ENCODE measurements at regions not wholly inside any gene's neighbourhood (a gene's known extent, or its start where the extent isn't known, plus 50 kb on each side); places are given as distances from the start of the nearest gene placed in this dataset.
"Not testable (repeated sequence)": the region's sequence is repeated elsewhere in the genome, so short reads cannot be mapped to it uniquely, and the experiment has no call there.

DNA sequence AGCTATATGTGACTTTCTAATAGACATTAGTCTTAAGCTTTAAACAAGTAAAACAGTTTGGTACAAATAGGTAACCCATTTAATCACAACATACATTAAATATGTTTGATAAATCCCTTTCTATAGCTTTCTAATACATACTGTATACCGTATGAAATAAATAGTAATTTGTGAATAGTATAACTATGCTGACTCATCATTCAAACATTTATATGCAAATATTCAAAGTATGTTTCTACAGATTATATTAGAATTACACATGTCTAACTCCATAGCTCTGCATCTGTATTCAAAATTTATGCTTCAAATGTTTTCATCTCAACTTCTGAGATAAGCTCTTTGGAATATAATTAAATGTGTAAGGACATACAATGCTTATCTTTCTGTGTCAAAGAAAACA, 142.7 kb upstream of the ZNF804A start:
- Histone ChIP-seq H3K27ac (ENCODE audit: extremely low read depth, low read depth, low read length) (no peak overlapping the region), H3K27me3 (ENCODE audit: control insufficient read depth in 2 of 2, insufficient read depth in 2 of 2, low read length in 2 of 2) (no peaks in the 10 kb centered on the region), H3K4me1 (replicated peaks in 1 of 2; ENCODE audit: control insufficient read depth in 2 of 2, insufficient read depth in 2 of 2, low read length in 2 of 2) (no peaks in the 10 kb centered on the region), H2AFZ (ENCODE audit: low read depth, low read length) (no peak overlapping the region), H3K4me2 (ENCODE audit: insufficient read depth, low read length) (no peak overlapping the region), H3K9me3 (replicated peaks; ENCODE audit: control insufficient read depth, insufficient read depth, low read depth, low read length) (no peaks in the 10 kb centered on the region), H3K79me2 (ENCODE audit: control insufficient read depth, insufficient read depth, low read length) (no peaks in the 10 kb centered on the region), H3K4me3 (no peak overlapping the region), H3K9me1 (ENCODE audit: control insufficient read depth, insufficient read depth, low read length) (no peaks in the 10 kb centered on the region), H3K9ac (ENCODE audit: insufficient read depth in 1 of 2, low read depth in 2 of 2, low read length in 2 of 2) (no peak overlapping the region), H4K20me1 (replicated peaks; ENCODE audit: control insufficient read depth, insufficient read depth, low read length) (no peaks in the 10 kb centered on the region), H3K36me3 (ENCODE audit: control insufficient read depth, insufficient read depth, low read length) (no peaks in the 10 kb centered on the region)
- no peak for FAIRE-seq
- peak; percentile 75 for TF ChIP-seq C11orf30 (IDR thresholded peaks at IDR 0.05; ENCODE audit: low read depth)
- peak; percentile 91 for TF ChIP-seq ZNF316 (IDR thresholded peaks at IDR 0.05)
- TF ChIP-seq CTBP1 (IDR thresholded peaks at IDR 0.05; ENCODE audit: borderline replicate concordance) = no peak
- TF ChIP-seq ARNT (IDR thresholded peaks at IDR 0.05) = no peak
- no peak for TF ChIP-seq ZNF232 (CRISPR knock-in tag; IDR thresholded peaks at IDR 0.05)
- no peak for TF ChIP-seq ZNF780A (CRISPR knock-in tag; IDR thresholded peaks at IDR 0.05)
- peak; percentile 70; the same call in 1 of the 2 replicates for TF ChIP-seq MAFF (IDR thresholded peaks at IDR 0.05; ENCODE audit: low read length)
- TF ChIP-seq CXXC5 (CRISPR knock-in tag; IDR thresholded peaks at IDR 0.05) = no peak
- TF ChIP-seq E2F4 (CRISPR knock-in tag; IDR thresholded peaks at IDR 0.05; ENCODE audit: low read depth) = no peak
- no peak for TF ChIP-seq ZNF133 (CRISPR knock-in tag; IDR thresholded peaks at IDR 0.05)
- peak; percentile 65 for TF ChIP-seq MAFG (tag; conservative IDR thresholded peaks at IDR 0.05)
- TF ChIP-seq MAFK (IDR thresholded peaks at IDR 0.05; ENCODE audit: low read length) = peak; percentile 78
- ChIA-PET CTCF (ENCODE audit: low intra/inter-chr PET ratio) (no interaction called here), POLR2A (interaction anchor here (0.9 kb wide), 1 partner anchor 14 kb away, joined by 3 read pairs; no protein-coding TSS in a partner anchor)
- 22% methylated on average over 1 of the region's 1 CpG for WGBS (ENCODE audit: insufficient coverage, low coverage, missing lambda C conversion rate)
- in situ Hi-C loops (cut with MboI) = no loop called here
- no peak for ATAC-seq
- intact Hi-C loops (cut with micrococcal nuclease) = no loop called here
- DNase-seq (ENCODE audit: extremely low read depth in 1 of 4, low spot score in 3 of 4) = no peak
- BruUV-seq (replicated peaks) = no TSS peak

GRCh38 chr2:184456693-184457092, 141.6 kb upstream of the ZNF804A start:
- H3K36me3 ChIP-seq (ENCODE audit: control insufficient read depth, insufficient read depth, low read length); H2AFZ ChIP-seq (ENCODE audit: low read depth, low read length); H3K4me1 ChIP-seq (replicated peaks in 1 of 2; ENCODE audit: control insufficient read depth in 2 of 2, insufficient read depth in 2 of 2, low read length in 2 of 2); H3K9ac ChIP-seq (ENCODE audit: insufficient read depth in 1 of 2, low read depth in 2 of 2, low read length in 2 of 2); H3K27ac ChIP-seq (ENCODE audit: extremely low read depth, low read depth, low read length); CTCF ChIA-PET (ENCODE audit: low intra/inter-chr PET ratio); H4K20me1 ChIP-seq (replicated peaks; ENCODE audit: control insufficient read depth, insufficient read depth, low read length); H3K9me1 ChIP-seq (ENCODE audit: control insufficient read depth, insufficient read depth, low read length); H3K9me3 ChIP-seq (replicated peaks; ENCODE audit: control insufficient read depth, insufficient read depth, low read depth, low read length); H3K4me3 ChIP-seq; BruUV-seq (replicated peaks); H3K79me2 ChIP-seq (ENCODE audit: control insufficient read depth, insufficient read depth, low read length); ATAC-seq; H3K27me3 ChIP-seq (ENCODE audit: control insufficient read depth in 2 of 2, insufficient read depth in 2 of 2, low read length in 2 of 2); in situ Hi-C loops (cut with MboI); intact Hi-C loops (cut with micrococcal nuclease); H3K4me2 ChIP-seq (ENCODE audit: insufficient read depth, low read length); FAIRE-seq; DNase-seq (ENCODE audit: extremely low read depth in 1 of 4, low spot score in 3 of 4); POLR2A ChIA-PET: not testable (repeated sequence)
- 41% methylated on average over 8 of the region's 10 CpGs for WGBS (ENCODE audit: insufficient coverage, low coverage, missing lambda C conversion rate)
